Transverse colon (tissue), 3 donors: ENCODE measurements at regions not wholly inside any gene's neighbourhood (a gene's known extent, or its start where the extent isn't known, plus 50 kb on each side); places are given as distances from the start of the nearest gene placed in this dataset.

ENCODE experiments used
- CTCF ChIP-seq, 5 experiments: fragments of 200-600 bp in 3 of 5; fragments of 450-650 bp in 2 of 5; sonication (generic) in 3 of 5; IDR thresholded peaks; 1 replicate in 2 of 5; 2 replicates in 3 of 5; pipeline ENCODE4 v1.5.1; 2016 to 2017; ENCODE audit warnings: antibody characterized with exemption in 5 of 5, inconsistent platforms in 3 of 5, mild to moderate bottlenecking in 2 of 5, moderate library complexity in 1 of 5
- POLR2A ChIP-seq: fragments of 450-650 bp; IDR thresholded peaks from one replicate; pipeline ENCODE4 v1.6.1; 2016; ENCODE audit warnings: antibody characterized with exemption, mild to moderate bottlenecking, moderate library complexity

GRCh38 chr5:38113880-38114279, 144.5 kb upstream of the EGFLAM start:
- TF ChIP-seq CTCF (IDR thresholded peaks at IDR 0.05) (no peak), POLR2A (no peak)
